ENCODE measurements at regions not wholly inside any gene's neighbourhood (a gene's known extent, or its start where the extent isn't known, plus 50 kb on each side); places are given as distances from the start of the nearest gene placed in this dataset.

GRCh38 chrX:20857746-20858145, 516.5 kb upstream of the CNKSR2 start:
- no peak for DNase-seq

GRCh38 chrX:20838477-20838876, 535.7 kb upstream of the CNKSR2 start:
- no peak for DNase-seq

- DNase-seq: no peak
These were observed 544.3 kb upstream of the CNKSR2 start for GRCh38 chrX:20829665-20830491.

GRCh38 chrX:20825984-20826383, 548.2 kb upstream of the CNKSR2 start:
- DNase-seq: no peak

- no peak for DNase-seq
These were observed 537.3 kb upstream of the RPS6KA3 start for GRCh38 chrX:20803971-20804370.

GRCh38 chrX:20802036-20802435, 535.3 kb upstream of the RPS6KA3 start:
- no peak for DNase-seq

- DNase-seq: no peak
These were observed 529.7 kb upstream of the RPS6KA3 start for GRCh38 chrX:20796450-20796849.

GRCh38 chrX:20789103-20789502, 522.4 kb upstream of the RPS6KA3 start:
- no peak for DNase-seq

GRCh38 chrX:20767346-20767745, 500.6 kb upstream of the RPS6KA3 start:
- no peak for DNase-seq

GRCh38 chrX:20756585-20756984, 489.9 kb upstream of the RPS6KA3 start:
- DNase-seq: no peak

GRCh38 chrX:20753076-20753475, 486.4 kb upstream of the RPS6KA3 start:
- no peak for DNase-seq

GRCh38 chrX:20746690-20747089, 480.0 kb upstream of the RPS6KA3 start:
- DNase-seq: no peak

- no peak for DNase-seq
These were observed 476.3 kb upstream of the RPS6KA3 start for GRCh38 chrX:20743046-20743445.

- no peak for DNase-seq
These were observed 475.4 kb upstream of the RPS6KA3 start for GRCh38 chrX:20742106-20742505.

GRCh38 chrX:20740443-20740842, 473.7 kb upstream of the RPS6KA3 start:
- no peak for DNase-seq

GRCh38 chrX:20739038-20739745, 472.5 kb upstream of the RPS6KA3 start:
- no peak for DNase-seq

GRCh38 chrX:20729416-20729815, 462.7 kb upstream of the RPS6KA3 start:
- no peak for DNase-seq

- DNase-seq: no peak
These were observed 460.7 kb upstream of the RPS6KA3 start for GRCh38 chrX:20727447-20727846.

- no peak for DNase-seq
These were observed 454.4 kb upstream of the RPS6KA3 start for GRCh38 chrX:20720954-20721626.

GRCh38 chrX:20718592-20719380, 452.1 kb upstream of the RPS6KA3 start:
- no peak for DNase-seq

GRCh38 chrX:20715176-20715575, 448.5 kb upstream of the RPS6KA3 start:
- DNase-seq: no peak

GRCh38 chrX:20712811-20713210, 446.1 kb upstream of the RPS6KA3 start:
- no peak for DNase-seq

- DNase-seq: no peak
These were observed 444.7 kb upstream of the RPS6KA3 start for GRCh38 chrX:20711366-20711765.
